ENCODE measurements at regions not wholly inside any gene's neighbourhood (a gene's known extent, or its start where the extent isn't known, plus 50 kb on each side); places are given as distances from the start of the nearest gene placed in this dataset.

DNA sequence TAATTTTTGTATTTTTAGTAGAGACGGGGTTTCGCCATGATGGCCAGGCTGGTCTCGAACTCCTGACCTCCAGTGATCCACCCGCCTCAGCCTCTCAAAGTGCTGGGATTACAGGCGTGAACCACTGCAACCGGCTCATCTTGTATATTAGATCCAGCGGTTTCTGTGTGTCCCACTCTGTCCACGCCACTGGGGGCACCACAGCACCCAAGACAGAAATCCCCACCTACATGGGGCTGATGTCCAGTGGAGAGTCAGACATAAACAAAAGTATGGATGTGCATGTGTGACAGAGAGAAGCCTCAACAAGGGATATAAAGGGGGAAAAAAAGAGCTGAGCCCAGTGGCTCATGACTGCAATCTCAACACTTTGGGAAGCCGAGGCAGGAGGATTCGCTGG is 65.8 kb upstream of the ADGRE5 start:
- peaks cover 6% of the 10 kb centered on the region for H3K9me3 Mint-ChIP-seq
- peaks cover 7% of the 10 kb centered on the region for H3K4me1 Mint-ChIP-seq
- CTCF ChIA-PET: interaction anchor here (0.6 kb wide), 1 partner anchor 434 kb away, joined by 3 read pairs; no protein-coding TSS in a partner anchor
- TF ChIP-seq, protein P1, sequence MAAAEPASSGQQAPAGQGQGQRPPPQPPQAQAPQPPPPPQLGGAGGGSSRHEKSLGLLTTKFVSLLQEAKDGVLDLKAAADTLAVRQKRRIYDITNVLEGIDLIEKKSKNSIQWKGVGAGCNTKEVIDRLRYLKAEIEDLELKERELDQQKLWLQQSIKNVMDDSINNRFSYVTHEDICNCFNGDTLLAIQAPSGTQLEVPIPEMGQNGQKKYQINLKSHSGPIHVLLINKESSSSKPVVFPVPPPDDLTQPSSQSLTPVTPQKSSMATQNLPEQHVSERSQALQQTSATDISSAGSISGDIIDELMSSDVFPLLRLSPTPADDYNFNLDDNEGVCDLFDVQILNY (CRISPR knock-in tag; IDR thresholded peaks at IDR 0.05): no peak
- TF ChIP-seq RORB (CRISPR knock-in tag; IDR thresholded peaks at IDR 0.05) (no peak), ZNF671 (CRISPR knock-in tag; IDR thresholded peaks at IDR 0.05) (no peak), GRHL2 (CRISPR knock-in tag; IDR thresholded peaks at IDR 0.05; ENCODE audit: insufficient replicate concordance, severe bottlenecking) (no peak), MXD4 (CRISPR knock-in tag; IDR thresholded peaks at IDR 0.05; ENCODE audit: borderline replicate concordance) (no peak)
- TF ChIP-seq, protein P2, sequence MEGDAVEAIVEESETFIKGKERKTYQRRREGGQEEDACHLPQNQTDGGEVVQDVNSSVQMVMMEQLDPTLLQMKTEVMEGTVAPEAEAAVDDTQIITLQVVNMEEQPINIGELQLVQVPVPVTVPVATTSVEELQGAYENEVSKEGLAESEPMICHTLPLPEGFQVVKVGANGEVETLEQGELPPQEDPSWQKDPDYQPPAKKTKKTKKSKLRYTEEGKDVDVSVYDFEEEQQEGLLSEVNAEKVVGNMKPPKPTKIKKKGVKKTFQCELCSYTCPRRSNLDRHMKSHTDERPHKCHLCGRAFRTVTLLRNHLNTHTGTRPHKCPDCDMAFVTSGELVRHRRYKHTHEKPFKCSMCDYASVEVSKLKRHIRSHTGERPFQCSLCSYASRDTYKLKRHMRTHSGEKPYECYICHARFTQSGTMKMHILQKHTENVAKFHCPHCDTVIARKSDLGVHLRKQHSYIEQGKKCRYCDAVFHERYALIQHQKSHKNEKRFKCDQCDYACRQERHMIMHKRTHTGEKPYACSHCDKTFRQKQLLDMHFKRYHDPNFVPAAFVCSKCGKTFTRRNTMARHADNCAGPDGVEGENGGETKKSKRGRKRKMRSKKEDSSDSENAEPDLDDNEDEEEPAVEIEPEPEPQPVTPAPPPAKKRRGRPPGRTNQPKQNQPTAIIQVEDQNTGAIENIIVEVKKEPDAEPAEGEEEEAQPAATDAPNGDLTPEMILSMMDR (IDR thresholded peaks at IDR 0.05): no peak
- POLR2A ChIA-PET: no interaction called here
- ATAC-seq (no peak), DNase-seq (ENCODE audit: low spot score) (no peak)
- H3K27me3 Mint-ChIP-seq (ENCODE audit: low read depth): peaks cover 8% of the 10 kb centered on the region
- H3K27ac Mint-ChIP-seq: no peak overlapping the region
- H3K4me3 Mint-ChIP-seq: no peak overlapping the region
- no peaks in the 10 kb centered on the region for H3K36me3 Mint-ChIP-seq

DNA sequence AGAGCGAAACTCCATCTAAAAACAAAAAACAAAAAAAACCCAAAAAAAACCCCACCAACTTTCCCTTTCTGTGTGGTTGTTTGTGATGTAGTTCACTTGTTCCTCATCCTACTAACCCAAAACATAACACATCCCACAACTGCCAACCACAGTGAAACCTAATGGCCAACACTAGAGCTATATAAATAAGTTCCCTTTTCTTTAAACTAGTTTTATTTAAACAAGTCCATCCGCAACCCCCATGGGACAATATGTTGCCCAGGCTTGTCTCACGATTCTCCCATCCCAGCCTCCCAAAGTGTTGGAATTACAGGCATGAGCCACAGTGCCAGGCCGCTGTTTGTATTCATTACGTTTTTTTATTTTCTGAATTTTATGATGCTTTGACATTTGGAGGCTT is 71.2 kb upstream of the ADGRE5 start:
- Mint-ChIP-seq H3K27me3 (ENCODE audit: low read depth) (peaks cover 6% of the 10 kb centered on the region; the same call in 1 of the 2 replicates), H3K4me3 (no peak overlapping the region), H3K9me3 (peaks cover 7% of the 10 kb centered on the region; the same call in 1 of the 2 replicates), H3K36me3 (no peaks in the 10 kb centered on the region), H3K4me1 (peaks cover 4% of the 10 kb centered on the region; the same call in 1 of the 2 replicates), H3K27ac (0 out of 2 replicates have a peak overlapping the region, but pooled peaks have one; percentile 69)
- ATAC-seq: no peak
- ChIA-PET CTCF (interaction anchor here (0.6 kb wide), 1 partner anchor 98 kb away, joined by 3 read pairs; no protein-coding TSS in a partner anchor), POLR2A (no interaction called here)
- no peak for TF ChIP-seq JAZF1 (CRISPR knock-in tag; IDR thresholded peaks at IDR 0.05)
- no peak for DNase-seq (ENCODE audit: low spot score)

DNA sequence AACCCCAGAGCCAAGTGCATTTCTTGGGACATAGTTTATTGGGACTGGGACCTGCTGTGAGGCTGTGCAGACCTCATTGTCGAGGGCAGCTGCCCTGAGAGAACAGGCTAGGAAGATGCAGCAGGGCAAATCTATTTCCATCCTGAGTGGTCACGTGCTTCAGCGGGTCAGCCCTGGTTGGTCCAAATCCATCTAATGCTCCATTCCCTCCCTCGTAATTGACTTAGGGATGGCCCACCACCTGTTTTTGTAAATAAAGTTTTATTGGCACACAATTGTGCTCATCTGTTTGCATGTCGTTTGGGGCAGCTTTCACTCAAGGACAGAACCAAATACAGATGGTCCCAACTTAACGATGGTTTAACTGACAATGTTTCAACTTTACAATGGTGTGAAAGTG is 75.5 kb upstream of the ADGRE5 start:
- CTCF ChIA-PET: interaction anchor here (0.7 to 1.6 kb wide), 6 partner anchors 13 to 193 kb away, joined by 3 to 4 read pairs (median 4); no protein-coding TSS in a partner anchor
- ATAC-seq (peak; percentile 65), DNase-seq (ENCODE audit: low spot score) (no peak)
- Mint-ChIP-seq H3K4me1 (peaks cover 6% of the 10 kb centered on the region; the same call in 1 of the 2 replicates), H3K27ac (no peak overlapping the region), H3K9me3 (peaks cover 7% of the 10 kb centered on the region; the same call in 1 of the 2 replicates), H3K27me3 (ENCODE audit: low read depth) (peaks cover 6% of the 10 kb centered on the region), H3K4me3 (no peak overlapping the region), H3K36me3 (no peaks in the 10 kb centered on the region)
- no peak for TF ChIP-seq GRHL2 (CRISPR knock-in tag; IDR thresholded peaks at IDR 0.05; ENCODE audit: insufficient replicate concordance, severe bottlenecking)
- no peak for TF ChIP-seq ZNF671 (CRISPR knock-in tag; IDR thresholded peaks at IDR 0.05)
- TF ChIP-seq, protein P3, sequence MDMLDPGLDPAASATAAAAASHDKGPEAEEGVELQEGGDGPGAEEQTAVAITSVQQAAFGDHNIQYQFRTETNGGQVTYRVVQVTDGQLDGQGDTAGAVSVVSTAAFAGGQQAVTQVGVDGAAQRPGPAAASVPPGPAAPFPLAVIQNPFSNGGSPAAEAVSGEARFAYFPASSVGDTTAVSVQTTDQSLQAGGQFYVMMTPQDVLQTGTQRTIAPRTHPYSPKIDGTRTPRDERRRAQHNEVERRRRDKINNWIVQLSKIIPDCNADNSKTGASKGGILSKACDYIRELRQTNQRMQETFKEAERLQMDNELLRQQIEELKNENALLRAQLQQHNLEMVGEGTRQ (CRISPR knock-in tag; IDR thresholded peaks at IDR 0.05): peak; percentile 51
- POLR2A ChIA-PET: interaction anchor here (0.7 kb wide), 1 partner anchor 75 kb away, joined by 4 read pairs; no protein-coding TSS in a partner anchor

DNA sequence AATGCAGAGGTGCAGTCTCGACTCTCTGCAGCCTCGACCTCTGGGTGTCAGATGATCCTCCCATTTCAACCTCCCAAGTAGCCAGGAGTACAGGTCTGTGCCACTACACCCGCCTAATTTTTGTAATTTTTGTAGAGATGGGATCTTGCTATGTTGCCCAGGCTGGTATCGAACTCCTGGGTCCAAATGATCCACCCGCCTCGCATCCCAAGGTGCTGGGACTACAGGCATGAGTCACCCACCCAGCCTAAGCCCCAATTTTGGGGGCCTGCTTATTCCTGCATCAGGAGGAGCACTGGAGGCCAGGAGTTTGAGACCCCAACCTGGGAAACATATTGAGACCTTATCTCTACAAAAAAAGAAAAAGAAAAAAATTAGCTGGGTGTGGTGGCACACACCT is 80.1 kb upstream of the ADGRE5 start:
- ChIA-PET POLR2A (no interaction called here), CTCF (interaction anchor here (1.5 kb wide), 1 partner anchor 13 kb away, joined by 3 read pairs; no protein-coding TSS in a partner anchor)

DNA sequence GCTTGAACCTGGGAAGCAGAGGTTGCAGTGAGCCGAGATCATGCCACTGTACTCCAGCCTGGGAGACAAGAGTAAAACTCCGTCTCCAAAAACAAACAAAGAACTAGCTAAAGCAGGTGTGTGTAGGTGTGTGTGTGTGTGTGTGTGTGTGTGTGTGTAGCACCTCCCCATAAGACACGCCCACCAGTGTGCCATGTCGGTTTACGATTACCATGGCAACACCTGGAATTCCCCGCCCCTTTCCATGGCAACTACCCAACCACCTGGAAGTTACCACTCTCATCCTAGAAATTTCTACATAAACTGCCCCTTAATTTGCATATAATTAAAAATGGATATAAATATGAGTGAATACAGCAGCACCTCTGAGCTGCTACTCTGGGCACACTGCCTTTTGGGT is 80.9 kb upstream of the ADGRE5 start:
- Mint-ChIP-seq H3K27ac (no peak overlapping the region), H3K4me1 (peaks cover 23% of the 10 kb centered on the region), H3K36me3 (no peaks in the 10 kb centered on the region), H3K9me3 (no peaks in the 10 kb centered on the region), H3K4me3 (no peak overlapping the region), H3K27me3 (ENCODE audit: low read depth) (no peaks in the 10 kb centered on the region; the same call in 1 of the 2 replicates)
- ChIA-PET POLR2A (no interaction called here), CTCF (interaction anchor here (0.8 kb wide), 1 partner anchor 12 kb away, joined by 3 read pairs; no protein-coding TSS in a partner anchor)
- ATAC-seq (peak; percentile 58), DNase-seq (ENCODE audit: low spot score) (peak; percentile 59)
- no peak for TF ChIP-seq NR1H2 (CRISPR knock-in tag; IDR thresholded peaks at IDR 0.05)
- TF ChIP-seq, protein P4, sequence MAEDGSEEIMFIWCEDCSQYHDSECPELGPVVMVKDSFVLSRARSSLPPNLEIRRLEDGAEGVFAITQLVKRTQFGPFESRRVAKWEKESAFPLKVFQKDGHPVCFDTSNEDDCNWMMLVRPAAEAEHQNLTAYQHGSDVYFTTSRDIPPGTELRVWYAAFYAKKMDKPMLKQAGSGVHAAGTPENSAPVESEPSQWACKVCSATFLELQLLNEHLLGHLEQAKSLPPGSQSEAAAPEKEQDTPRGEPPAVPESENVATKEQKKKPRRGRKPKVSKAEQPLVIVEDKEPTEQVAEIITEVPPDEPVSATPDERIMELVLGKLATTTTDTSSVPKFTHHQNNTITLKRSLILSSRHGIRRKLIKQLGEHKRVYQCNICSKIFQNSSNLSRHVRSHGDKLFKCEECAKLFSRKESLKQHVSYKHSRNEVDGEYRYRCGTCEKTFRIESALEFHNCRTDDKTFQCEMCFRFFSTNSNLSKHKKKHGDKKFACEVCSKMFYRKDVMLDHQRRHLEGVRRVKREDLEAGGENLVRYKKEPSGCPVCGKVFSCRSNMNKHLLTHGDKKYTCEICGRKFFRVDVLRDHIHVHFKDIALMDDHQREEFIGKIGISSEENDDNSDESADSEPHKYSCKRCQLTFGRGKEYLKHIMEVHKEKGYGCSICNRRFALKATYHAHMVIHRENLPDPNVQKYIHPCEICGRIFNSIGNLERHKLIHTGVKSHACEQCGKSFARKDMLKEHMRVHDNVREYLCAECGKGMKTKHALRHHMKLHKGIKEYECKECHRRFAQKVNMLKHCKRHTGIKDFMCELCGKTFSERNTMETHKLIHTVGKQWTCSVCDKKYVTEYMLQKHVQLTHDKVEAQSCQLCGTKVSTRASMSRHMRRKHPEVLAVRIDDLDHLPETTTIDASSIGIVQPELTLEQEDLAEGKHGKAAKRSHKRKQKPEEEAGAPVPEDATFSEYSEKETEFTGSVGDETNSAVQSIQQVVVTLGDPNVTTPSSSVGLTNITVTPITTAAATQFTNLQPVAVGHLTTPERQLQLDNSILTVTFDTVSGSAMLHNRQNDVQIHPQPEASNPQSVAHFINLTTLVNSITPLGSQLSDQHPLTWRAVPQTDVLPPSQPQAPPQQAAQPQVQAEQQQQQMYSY (CRISPR knock-in tag; IDR thresholded peaks at IDR 0.05): no peak
- no peak for TF ChIP-seq SMAD3 (CRISPR knock-in tag; IDR thresholded peaks at IDR 0.05; ENCODE audit: borderline replicate concordance)
- TF ChIP-seq RELA (CRISPR knock-in tag; IDR thresholded peaks at IDR 0.05; ENCODE audit: borderline replicate concordance): no peak
- TF ChIP-seq IRF2 (CRISPR knock-in tag; IDR thresholded peaks at IDR 0.05; ENCODE audit: borderline replicate concordance, low read depth): no peak
- TF ChIP-seq SOX15 (CRISPR knock-in tag; IDR thresholded peaks at IDR 0.05): no peak
- TF ChIP-seq MYBL2 (CRISPR knock-in tag; IDR thresholded peaks at IDR 0.05): no peak
- TF ChIP-seq ZNF423 (CRISPR knock-in tag; IDR thresholded peaks at IDR 0.05): no peak
- TF ChIP-seq ZNF671 (CRISPR knock-in tag; IDR thresholded peaks at IDR 0.05): no peak
- TF ChIP-seq, protein P3 (CRISPR knock-in tag; IDR thresholded peaks at IDR 0.05): no peak

More for the DNA sequence above, 80.1 kb upstream of the ADGRE5 start:
- Mint-ChIP-seq H3K36me3 (no peaks in the 10 kb centered on the region), H3K9me3 (no peaks in the 10 kb centered on the region), H3K4me1 (peaks cover 18% of the 10 kb centered on the region), H3K4me3 (no peak overlapping the region), H3K27me3 (ENCODE audit: low read depth) (no peaks in the 10 kb centered on the region; the same call in 1 of the 2 replicates), H3K27ac (no peak overlapping the region)
- ATAC-seq (no peak), DNase-seq (ENCODE audit: low spot score) (no peak)
- TF ChIP-seq ATF1 (CRISPR knock-in tag; IDR thresholded peaks at IDR 0.05): no peak
- TF ChIP-seq ZNF416 (CRISPR knock-in tag; IDR thresholded peaks at IDR 0.05): no peak
- no peak for TF ChIP-seq SOX15 (CRISPR knock-in tag; IDR thresholded peaks at IDR 0.05)
- TF ChIP-seq ZNF121 (CRISPR knock-in tag; IDR thresholded peaks at IDR 0.05): peak; percentile 67; the same call in 1 of the 2 replicates
- no peak for TF ChIP-seq NFE2L1 (CRISPR knock-in tag; IDR thresholded peaks at IDR 0.05)

Data from WTC11 (cell line).